ENCODE measurements at regions not wholly inside any gene's neighbourhood (a gene's known extent, or its start where the extent isn't known, plus 50 kb on each side); places are given as distances from the start of the nearest gene placed in this dataset.

DNA sequence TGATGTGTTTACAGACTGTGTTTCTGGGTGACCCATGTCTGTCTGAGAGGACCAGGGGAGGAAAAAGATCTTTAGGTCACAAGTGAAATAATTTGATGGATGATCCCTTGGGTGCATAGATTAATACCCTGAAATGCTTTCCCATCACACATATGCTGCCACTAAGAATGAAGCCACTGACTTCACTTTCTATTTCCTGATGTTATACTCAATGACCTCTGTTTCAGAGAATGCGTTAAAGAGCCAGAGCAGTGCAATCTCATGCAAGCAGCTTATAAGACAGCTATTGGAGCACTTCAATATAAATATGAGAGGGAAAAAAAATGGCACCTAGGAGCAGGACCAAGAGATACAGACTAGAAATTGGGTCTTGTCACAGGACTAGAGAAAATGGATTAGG, 133.7 kb downstream of the KLHL28 start:
- no peak overlapping the region for H3K4me3 ChIP-seq (ENCODE audit: low read depth, low read length)
- no peak overlapping the region for H3K9ac ChIP-seq (ENCODE audit: low read length)
- no peak overlapping the region for H3K27ac ChIP-seq (ENCODE audit: low read depth, low read length)
- no peaks in the 10 kb centered on the region for H3K36me3 ChIP-seq (ENCODE audit: control insufficient read depth, insufficient read depth, low read length)
- H3K4me1 ChIP-seq (ENCODE audit: control insufficient read depth, insufficient read depth, low read length) = no peaks in the 10 kb centered on the region
- no peaks in the 10 kb centered on the region for H3K9me3 ChIP-seq (ENCODE audit: control insufficient read depth, insufficient read depth, low read depth, low read length)
- no peaks in the 10 kb centered on the region for H3K27me3 ChIP-seq (ENCODE audit: control insufficient read depth, insufficient read depth, low read length)

DNA sequence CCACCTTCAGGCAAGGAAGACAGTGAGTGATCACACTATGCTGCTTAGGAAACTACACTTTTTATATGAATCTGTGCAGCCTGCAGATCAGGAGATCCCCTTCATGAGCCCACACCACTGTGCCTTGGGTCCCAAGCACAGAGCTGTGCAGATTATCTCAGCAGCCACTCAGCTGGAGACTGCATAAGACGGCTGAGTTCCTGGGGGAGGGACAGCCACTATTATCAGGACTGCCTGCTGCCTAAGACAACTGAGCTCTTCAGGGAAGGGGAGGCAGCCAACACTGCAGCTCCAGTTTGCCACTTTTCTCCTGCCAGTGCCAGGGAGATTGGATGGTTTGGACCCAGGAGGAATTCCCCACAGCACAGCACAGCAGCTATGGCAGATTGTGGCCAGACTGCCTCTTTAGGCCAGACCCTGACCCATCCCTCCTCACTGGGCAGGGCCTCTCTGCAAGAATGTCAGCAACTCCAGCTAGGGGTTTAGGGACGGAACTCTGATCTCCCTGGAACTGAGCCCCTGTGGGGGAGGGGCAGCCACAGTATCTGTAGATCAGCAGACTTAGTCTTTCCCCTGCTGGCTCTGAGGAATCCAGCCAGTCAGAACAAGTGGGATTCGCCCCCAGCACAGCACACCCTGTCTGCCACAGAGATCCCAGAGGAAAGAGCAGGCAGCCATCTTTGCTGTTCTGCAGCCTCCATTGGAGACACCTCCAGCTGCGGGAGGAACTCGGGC, 141.3 kb downstream of the KLHL28 start:
- no peaks in the 10 kb centered on the region for H3K36me3 ChIP-seq (ENCODE audit: control insufficient read depth, insufficient read depth, low read length)
- peak overlapping the region; percentile 69 for H3K9ac ChIP-seq (ENCODE audit: low read length)
- no peak overlapping the region; the same call in 1 of the 2 replicates for H3K4me3 ChIP-seq (ENCODE audit: low read depth, low read length)
- no peaks in the 10 kb centered on the region for H3K9me3 ChIP-seq (ENCODE audit: control insufficient read depth, insufficient read depth, low read depth, low read length)
- peaks cover 16% of the 10 kb centered on the region for H3K4me1 ChIP-seq (ENCODE audit: control insufficient read depth, insufficient read depth, low read length)
- H3K27ac ChIP-seq (ENCODE audit: low read depth, low read length) = 0 out of 2 replicates have a peak overlapping the region, but pooled peaks have one; percentile 14
- H3K27me3 ChIP-seq (ENCODE audit: control insufficient read depth, insufficient read depth, low read length) = no peaks in the 10 kb centered on the region

DNA sequence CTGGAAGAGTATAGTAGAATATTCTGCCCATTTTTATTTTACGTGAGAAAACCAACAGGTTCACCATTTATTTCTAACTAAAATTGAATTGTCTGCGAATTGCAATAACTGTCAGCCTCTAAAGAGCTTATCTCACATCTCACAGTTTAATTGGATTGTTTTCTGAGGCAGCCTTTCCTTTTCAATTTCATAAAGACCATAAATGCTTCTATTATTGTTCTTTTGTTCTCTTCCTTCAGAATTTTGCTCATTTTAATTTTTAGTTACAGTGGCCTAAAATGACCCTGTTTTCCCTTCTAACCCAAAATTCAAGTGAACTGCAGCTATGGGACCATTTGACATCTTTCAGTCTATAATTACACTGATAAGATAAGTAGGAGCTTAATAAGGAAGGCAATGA, 147.6 kb downstream of the KLHL28 start:
- Histone ChIP-seq H3K27ac (ENCODE audit: low read depth, low read length) (no peak overlapping the region), H3K9ac (ENCODE audit: low read length) (no peak overlapping the region), H3K4me3 (ENCODE audit: low read depth, low read length) (no peak overlapping the region), H3K36me3 (ENCODE audit: control insufficient read depth, insufficient read depth, low read length) (no peaks in the 10 kb centered on the region), H3K27me3 (ENCODE audit: control insufficient read depth, insufficient read depth, low read length) (no peaks in the 10 kb centered on the region), H3K9me3 (ENCODE audit: control insufficient read depth, insufficient read depth, low read depth, low read length) (no peaks in the 10 kb centered on the region), H3K4me1 (ENCODE audit: control insufficient read depth, insufficient read depth, low read length) (no peaks in the 10 kb centered on the region)

DNA sequence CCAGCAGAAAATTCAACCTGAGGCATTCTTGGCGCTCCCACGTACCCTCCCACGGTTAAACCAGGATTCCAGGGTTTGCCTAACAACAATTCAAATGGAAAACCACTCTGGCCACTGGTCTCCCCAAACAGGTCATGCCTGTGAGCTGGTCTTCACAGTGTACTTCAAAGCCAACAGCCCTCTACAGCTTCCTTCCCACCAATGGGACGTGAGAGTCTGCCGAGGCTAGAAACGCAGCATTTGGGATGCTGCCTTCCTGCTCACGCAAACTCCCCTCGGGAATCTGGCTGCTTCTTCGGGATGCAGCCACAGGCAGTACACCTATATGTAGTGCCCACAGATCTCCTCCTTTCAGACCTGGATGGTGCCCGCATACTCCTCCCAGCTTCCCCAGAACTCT, 149.1 kb downstream of the KLHL28 start:
- H3K4me3 ChIP-seq (ENCODE audit: low read depth, low read length) = no peak overlapping the region

DNA sequence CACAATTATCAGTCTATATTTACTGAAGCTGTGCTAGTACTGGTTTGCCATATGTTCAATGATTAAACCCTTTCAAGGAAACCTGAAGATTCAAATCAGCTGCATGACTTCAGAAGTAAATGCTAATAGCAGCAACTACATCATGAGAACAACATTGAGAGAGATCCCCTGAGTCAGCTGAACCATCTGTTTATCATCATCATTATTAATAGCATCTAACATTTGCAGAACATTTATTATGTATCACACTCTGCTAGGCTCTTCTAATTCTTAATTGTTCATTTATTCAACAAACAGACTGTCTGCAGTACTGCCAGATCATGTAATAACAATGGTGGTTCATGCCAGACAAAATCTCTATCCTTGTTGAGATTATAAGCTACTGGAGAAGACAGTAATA, 157.4 kb downstream of the KLHL28 start:
- no peaks in the 10 kb centered on the region for H3K27me3 ChIP-seq (ENCODE audit: control insufficient read depth, insufficient read depth, low read length)
- no peaks in the 10 kb centered on the region for H3K36me3 ChIP-seq (ENCODE audit: control insufficient read depth, insufficient read depth, low read length)

More for the DNA sequence above, 149.1 kb downstream of the KLHL28 start:
- no peaks in the 10 kb centered on the region for H3K27me3 ChIP-seq (ENCODE audit: control insufficient read depth, insufficient read depth, low read length)
- no peak overlapping the region for H3K9ac ChIP-seq (ENCODE audit: low read length)
- H3K9me3 ChIP-seq (ENCODE audit: control insufficient read depth, insufficient read depth, low read depth, low read length) = no peaks in the 10 kb centered on the region
- no peaks in the 10 kb centered on the region for H3K4me1 ChIP-seq (ENCODE audit: control insufficient read depth, insufficient read depth, low read length)
- H3K36me3 ChIP-seq (ENCODE audit: control insufficient read depth, insufficient read depth, low read length) = no peaks in the 10 kb centered on the region
- H3K27ac ChIP-seq (ENCODE audit: low read depth, low read length) = no peak overlapping the region

DNA sequence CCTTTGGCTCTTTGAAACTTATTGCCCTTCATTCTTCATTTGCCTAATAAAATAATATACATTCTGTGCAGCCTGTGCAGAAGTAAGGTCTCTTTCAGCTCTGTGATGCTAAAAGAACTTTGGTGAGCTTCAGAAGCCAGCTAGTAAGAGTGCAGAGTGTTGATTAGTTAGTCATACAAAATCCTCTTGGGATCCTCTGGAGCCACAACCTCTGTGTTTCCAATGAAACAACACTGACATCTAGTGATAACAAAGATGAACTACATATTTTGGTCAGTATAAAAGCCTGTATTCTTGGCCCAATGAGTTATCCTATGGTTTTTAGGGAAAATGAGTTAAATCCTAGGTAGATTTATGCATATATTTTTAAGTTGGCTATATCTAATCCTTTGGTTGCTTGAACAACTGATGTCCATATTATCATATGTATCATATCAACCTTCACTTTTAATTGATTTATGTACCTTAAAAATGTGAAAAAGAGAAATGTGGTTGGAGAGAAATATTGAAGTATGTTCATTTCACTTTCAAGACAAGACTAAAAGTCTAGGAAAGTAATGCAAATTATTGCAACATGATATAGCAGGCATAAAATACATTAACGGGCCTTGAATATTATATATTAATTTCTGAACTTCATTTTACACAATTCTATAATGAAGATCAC, 158.4 kb downstream of the KLHL28 start:
- Histone ChIP-seq H3K9me3 (ENCODE audit: control insufficient read depth, insufficient read depth, low read depth, low read length) (peaks cover 4% of the 10 kb centered on the region; the same call in 1 of the 2 replicates), H3K27ac (ENCODE audit: low read depth, low read length) (no peak overlapping the region), H3K27me3 (ENCODE audit: control insufficient read depth, insufficient read depth, low read length) (no peaks in the 10 kb centered on the region), H3K9ac (ENCODE audit: low read length) (no peak overlapping the region), H3K4me3 (ENCODE audit: low read depth, low read length) (no peak overlapping the region), H3K4me1 (ENCODE audit: control insufficient read depth, insufficient read depth, low read length) (no peaks in the 10 kb centered on the region), H3K36me3 (ENCODE audit: control insufficient read depth, insufficient read depth, low read length) (no peaks in the 10 kb centered on the region)

More for the DNA sequence above, 157.4 kb downstream of the KLHL28 start:
- no peaks in the 10 kb centered on the region for H3K4me1 ChIP-seq (ENCODE audit: control insufficient read depth, insufficient read depth, low read length)
- peaks cover 4% of the 10 kb centered on the region; the same call in 1 of the 2 replicates for H3K9me3 ChIP-seq (ENCODE audit: control insufficient read depth, insufficient read depth, low read depth, low read length)
- H3K9ac ChIP-seq (ENCODE audit: low read length) = no peak overlapping the region
- H3K27ac ChIP-seq (ENCODE audit: low read depth, low read length) = no peak overlapping the region
- no peak overlapping the region for H3K4me3 ChIP-seq (ENCODE audit: low read depth, low read length)

DNA sequence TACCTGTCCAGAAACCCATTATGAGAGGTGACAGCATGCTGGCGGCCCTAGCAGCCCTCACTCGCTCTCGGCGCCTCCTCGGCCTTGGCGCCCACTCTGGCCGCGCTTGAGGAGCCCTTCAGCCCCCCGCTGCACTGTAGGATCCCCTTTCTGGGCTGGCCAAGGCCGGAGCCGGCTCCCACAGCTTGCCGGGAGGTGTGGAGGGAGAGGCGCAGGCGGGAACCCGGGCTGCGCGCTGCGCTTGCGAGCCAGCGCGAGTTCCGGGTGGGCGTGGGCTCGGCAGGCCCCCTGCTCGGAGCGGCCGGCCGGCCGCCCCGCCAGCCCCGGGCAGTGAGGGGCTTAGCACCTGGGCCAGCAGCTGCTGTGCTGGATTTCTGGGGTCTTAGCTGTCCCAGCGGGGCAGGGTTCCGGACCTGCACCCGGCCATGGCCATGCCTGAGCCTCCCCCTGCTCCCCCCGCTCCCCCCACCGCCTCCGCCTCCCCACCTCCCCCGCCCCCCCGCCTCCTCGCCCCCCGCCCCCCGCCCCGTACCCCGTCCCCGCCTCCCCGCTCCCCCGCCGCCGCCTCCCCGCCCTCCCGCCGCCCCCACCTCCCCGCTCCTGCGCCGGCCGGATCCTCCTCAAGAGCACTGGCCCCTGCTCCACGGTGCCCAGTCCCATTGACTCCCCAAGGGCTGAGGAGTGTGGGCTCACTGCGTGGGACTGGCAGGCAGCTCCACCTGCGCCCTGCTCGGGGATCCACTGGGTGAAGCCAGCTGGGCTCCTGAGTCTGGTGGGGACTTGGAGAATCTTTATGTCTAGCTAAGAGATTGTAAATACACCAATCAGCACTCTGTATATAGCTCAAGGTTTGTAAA, 163.1 kb downstream of the KLHL28 start:
- H3K36me3 ChIP-seq (ENCODE audit: control insufficient read depth, insufficient read depth, low read length) = no peaks in the 10 kb centered on the region
- no peaks in the 10 kb centered on the region for H3K27me3 ChIP-seq (ENCODE audit: control insufficient read depth, insufficient read depth, low read length)
- H3K4me1 ChIP-seq (ENCODE audit: control insufficient read depth, insufficient read depth, low read length) = no peaks in the 10 kb centered on the region
- H3K27ac ChIP-seq (ENCODE audit: low read depth, low read length) = no peak overlapping the region
- H3K9me3 ChIP-seq (ENCODE audit: control insufficient read depth, insufficient read depth, low read depth, low read length) = peaks cover 4% of the 10 kb centered on the region; the same call in 1 of the 2 replicates
- no peak overlapping the region for H3K9ac ChIP-seq (ENCODE audit: low read length)
- peak overlapping the region; percentile 51 for H3K4me3 ChIP-seq (ENCODE audit: low read depth, low read length)

DNA sequence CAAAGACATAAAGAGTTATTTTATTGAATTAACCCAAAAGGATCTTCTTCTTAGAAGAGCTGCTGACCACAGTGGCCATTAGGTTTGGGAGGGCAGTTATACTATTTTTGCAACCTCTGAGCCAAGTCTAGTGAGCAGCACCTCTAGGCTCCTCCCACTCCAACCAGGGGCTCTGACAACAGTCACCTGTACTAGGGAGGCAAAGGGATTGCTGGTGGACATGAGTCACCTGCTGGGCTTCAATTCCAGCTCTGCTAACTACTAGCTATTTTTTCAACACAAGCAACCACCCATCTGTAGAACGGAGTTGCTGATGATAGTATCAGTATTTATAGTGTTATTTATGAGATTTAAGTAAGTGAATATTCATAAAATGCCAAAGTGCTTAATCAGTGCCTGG, 166.0 kb downstream of the KLHL28 start:
- Histone ChIP-seq H3K27ac (ENCODE audit: low read depth, low read length) (no peak overlapping the region), H3K9ac (ENCODE audit: low read length) (no peak overlapping the region), H3K4me3 (ENCODE audit: low read depth, low read length) (no peak overlapping the region), H3K36me3 (ENCODE audit: control insufficient read depth, insufficient read depth, low read length) (no peaks in the 10 kb centered on the region), H3K27me3 (ENCODE audit: control insufficient read depth, insufficient read depth, low read length) (no peaks in the 10 kb centered on the region), H3K4me1 (ENCODE audit: control insufficient read depth, insufficient read depth, low read length) (no peaks in the 10 kb centered on the region), H3K9me3 (ENCODE audit: control insufficient read depth, insufficient read depth, low read depth, low read length) (peaks cover 4% of the 10 kb centered on the region; the same call in 1 of the 2 replicates)

DNA sequence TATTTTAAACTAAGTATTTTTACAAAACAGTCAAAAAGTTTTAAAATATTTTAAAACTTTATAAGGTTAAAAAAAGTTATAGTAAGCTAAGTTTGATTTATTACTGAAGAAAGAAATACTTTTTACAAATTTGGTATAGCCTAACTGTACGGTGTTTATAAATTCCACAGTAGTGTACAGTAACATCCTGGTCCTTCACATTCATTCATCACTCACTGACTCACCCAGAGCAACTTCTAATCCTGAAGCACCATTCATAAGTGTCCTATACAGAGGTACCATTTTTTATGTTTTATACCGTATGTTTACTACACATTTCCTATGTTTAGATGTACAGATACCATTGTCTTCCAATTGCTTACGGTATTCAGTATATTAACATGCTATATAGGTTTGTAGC, 170.0 kb downstream of the KLHL28 start:
- no peak overlapping the region for H3K4me3 ChIP-seq (ENCODE audit: low read depth, low read length)
- H3K9me3 ChIP-seq (ENCODE audit: control insufficient read depth, insufficient read depth, low read depth, low read length) = no peaks in the 10 kb centered on the region
- H3K36me3 ChIP-seq (ENCODE audit: control insufficient read depth, insufficient read depth, low read length) = no peaks in the 10 kb centered on the region
- H3K27me3 ChIP-seq (ENCODE audit: control insufficient read depth, insufficient read depth, low read length) = no peaks in the 10 kb centered on the region
- no peak overlapping the region for H3K27ac ChIP-seq (ENCODE audit: low read depth, low read length)
- H3K9ac ChIP-seq (ENCODE audit: low read length) = no peak overlapping the region
- no peaks in the 10 kb centered on the region for H3K4me1 ChIP-seq (ENCODE audit: control insufficient read depth, insufficient read depth, low read length)

DNA sequence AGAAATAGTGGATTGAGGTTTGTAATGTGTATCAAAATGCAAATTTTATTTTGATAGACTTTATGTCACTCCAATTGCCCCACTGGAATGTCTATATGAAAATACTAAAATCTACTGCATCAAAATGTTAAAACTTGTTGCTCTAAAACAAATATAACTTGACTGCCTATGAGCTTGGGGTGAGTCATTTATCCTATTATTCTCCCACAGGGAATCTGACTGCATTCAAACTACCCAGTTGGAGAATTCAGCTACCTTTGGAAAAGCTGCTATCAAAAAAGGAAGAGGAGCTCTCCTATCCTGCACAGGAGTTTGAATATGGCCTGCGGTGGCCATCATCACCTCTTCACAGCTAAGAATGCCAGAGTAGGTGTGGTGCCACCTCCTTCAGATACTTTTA, 173.1 kb downstream of the KLHL28 start:
- Histone ChIP-seq H3K27me3 (ENCODE audit: control insufficient read depth, insufficient read depth, low read length) (no peaks in the 10 kb centered on the region), H3K27ac (ENCODE audit: low read depth, low read length) (no peak overlapping the region), H3K4me1 (ENCODE audit: control insufficient read depth, insufficient read depth, low read length) (no peaks in the 10 kb centered on the region), H3K9me3 (ENCODE audit: control insufficient read depth, insufficient read depth, low read depth, low read length) (no peaks in the 10 kb centered on the region), H3K9ac (ENCODE audit: low read length) (no peak overlapping the region), H3K4me3 (ENCODE audit: low read depth, low read length) (no peak overlapping the region), H3K36me3 (ENCODE audit: control insufficient read depth, insufficient read depth, low read length) (no peaks in the 10 kb centered on the region)

DNA sequence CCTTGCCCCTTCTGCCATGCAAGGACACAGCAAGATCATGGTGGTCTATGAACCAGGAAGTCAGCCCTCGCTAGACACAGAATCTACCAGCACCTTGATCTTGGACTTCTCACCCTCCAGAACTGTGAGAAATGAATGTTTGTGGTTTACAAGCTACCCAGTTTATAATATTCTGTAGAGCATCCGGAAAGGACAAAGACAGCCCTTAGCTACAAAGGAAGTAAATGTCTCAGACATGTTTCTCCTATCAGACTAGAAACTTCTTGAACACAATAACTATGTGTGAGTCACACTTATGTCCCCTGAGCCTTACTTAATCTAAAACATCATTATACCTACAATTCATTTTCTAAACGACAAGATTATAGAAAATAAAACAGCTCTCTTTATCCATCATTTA, 176.7 kb downstream of the KLHL28 start:
- Histone ChIP-seq H3K27ac (ENCODE audit: low read depth, low read length) (no peak overlapping the region), H3K4me3 (ENCODE audit: low read depth, low read length) (no peak overlapping the region), H3K27me3 (ENCODE audit: control insufficient read depth, insufficient read depth, low read length) (no peaks in the 10 kb centered on the region), H3K4me1 (ENCODE audit: control insufficient read depth, insufficient read depth, low read length) (no peaks in the 10 kb centered on the region), H3K36me3 (ENCODE audit: control insufficient read depth, insufficient read depth, low read length) (no peaks in the 10 kb centered on the region), H3K9ac (ENCODE audit: low read length) (no peak overlapping the region), H3K9me3 (ENCODE audit: control insufficient read depth, insufficient read depth, low read depth, low read length) (no peaks in the 10 kb centered on the region)

Measured in HUES6 (cell line).